ENCODE measurements at regions not wholly inside any gene's neighbourhood (a gene's known extent, or its start where the extent isn't known, plus 50 kb on each side); places are given as distances from the start of the nearest gene placed in this dataset.
"Not testable (repeated sequence)": the region's sequence is repeated elsewhere in the genome, so short reads cannot be mapped to it uniquely, and the experiment has no call there.

- H3K9me3 Mint-ChIP-seq: peaks cover 18% of the 10 kb centered on the region
- H3K36me3 Mint-ChIP-seq: no peaks in the 10 kb centered on the region
- no peak overlapping the region for H3K4me3 Mint-ChIP-seq
- no peaks in the 10 kb centered on the region for H3K4me1 Mint-ChIP-seq
- H3K27ac Mint-ChIP-seq: no peak overlapping the region
- DNase-seq (ENCODE audit: low spot score in 2 of 2) (no peak), ATAC-seq (ENCODE audit: low read depth) (no peak)
- no peaks in the 10 kb centered on the region for H3K27me3 Mint-ChIP-seq
Observed at GRCh38 chr13:58926858-58927257, 1236.9 kb downstream of the DIAPH3 start.

DNA sequence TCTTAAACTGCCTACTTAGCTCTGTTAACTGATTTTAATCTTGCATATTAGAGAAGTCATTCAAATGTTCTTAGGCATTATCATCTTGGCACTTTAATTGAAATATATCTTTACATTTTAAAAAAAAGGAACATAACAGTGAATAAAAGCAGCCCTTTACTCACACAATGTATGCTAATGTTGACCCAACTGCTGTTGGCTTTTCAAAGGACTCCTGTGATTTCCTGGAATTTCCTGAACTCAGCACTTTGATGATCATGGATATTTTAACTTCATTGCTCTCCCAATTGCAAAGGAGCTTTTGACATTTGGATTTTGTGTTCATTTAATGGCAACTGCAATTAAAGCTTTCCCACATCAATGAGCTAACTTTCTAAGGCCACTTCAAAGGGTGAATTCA is 1230.3 kb downstream of the DIAPH3 start:
- H3K36me3 Mint-ChIP-seq: no peaks in the 10 kb centered on the region
- no peak overlapping the region for H3K27ac Mint-ChIP-seq
- DNase-seq (ENCODE audit: low spot score in 2 of 2): no peak
- H3K27me3 Mint-ChIP-seq: no peaks in the 10 kb centered on the region
- H3K4me3 Mint-ChIP-seq: no peak overlapping the region
- ATAC-seq (ENCODE audit: low read depth): no peak
- H3K4me1 Mint-ChIP-seq: no peaks in the 10 kb centered on the region
- H3K9me3 Mint-ChIP-seq: peaks cover 3% of the 10 kb centered on the region

GRCh38 chr13:58935689-58936088 is 1228.0 kb downstream of the DIAPH3 start:
- H3K4me3 Mint-ChIP-seq: no peak overlapping the region
- no peaks in the 10 kb centered on the region for H3K27me3 Mint-ChIP-seq
- no peaks in the 10 kb centered on the region for H3K4me1 Mint-ChIP-seq
- DNase-seq (ENCODE audit: low spot score in 2 of 2) (no peak), ATAC-seq (ENCODE audit: low read depth) (no peak)
- peaks cover 10% of the 10 kb centered on the region for H3K9me3 Mint-ChIP-seq
- H3K27ac Mint-ChIP-seq: no peak overlapping the region
- no peaks in the 10 kb centered on the region for H3K36me3 Mint-ChIP-seq

DNA sequence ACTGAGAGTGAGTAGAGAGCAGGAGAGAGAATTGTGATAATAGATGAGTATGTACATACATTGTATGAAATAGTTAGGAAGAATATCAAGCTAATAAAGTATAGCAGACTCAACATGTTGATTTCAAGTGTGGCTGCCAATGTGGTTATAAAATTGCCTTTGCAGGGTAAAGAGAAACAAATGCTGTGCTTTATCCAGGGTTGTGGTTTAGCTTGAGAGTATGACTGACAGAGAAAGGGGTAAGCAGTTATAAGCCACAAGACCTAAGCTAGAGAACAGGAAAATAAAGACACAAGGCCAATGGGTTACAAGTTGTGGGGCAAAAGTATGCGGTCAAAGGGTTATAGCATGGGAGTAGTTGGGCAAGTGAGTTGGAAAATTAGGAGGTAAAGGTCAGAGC is 1217.5 kb downstream of the DIAPH3 start:
- ATAC-seq (ENCODE audit: low read depth) (no peak), DNase-seq (ENCODE audit: low spot score in 2 of 2) (no peak)
- no peaks in the 10 kb centered on the region for H3K36me3 Mint-ChIP-seq
- H3K9me3 Mint-ChIP-seq: peaks cover 7% of the 10 kb centered on the region
- no peaks in the 10 kb centered on the region for H3K4me1 Mint-ChIP-seq
- H3K4me3 Mint-ChIP-seq: no peak overlapping the region
- H3K27me3 Mint-ChIP-seq: no peaks in the 10 kb centered on the region
- no peak overlapping the region for H3K27ac Mint-ChIP-seq

DNA sequence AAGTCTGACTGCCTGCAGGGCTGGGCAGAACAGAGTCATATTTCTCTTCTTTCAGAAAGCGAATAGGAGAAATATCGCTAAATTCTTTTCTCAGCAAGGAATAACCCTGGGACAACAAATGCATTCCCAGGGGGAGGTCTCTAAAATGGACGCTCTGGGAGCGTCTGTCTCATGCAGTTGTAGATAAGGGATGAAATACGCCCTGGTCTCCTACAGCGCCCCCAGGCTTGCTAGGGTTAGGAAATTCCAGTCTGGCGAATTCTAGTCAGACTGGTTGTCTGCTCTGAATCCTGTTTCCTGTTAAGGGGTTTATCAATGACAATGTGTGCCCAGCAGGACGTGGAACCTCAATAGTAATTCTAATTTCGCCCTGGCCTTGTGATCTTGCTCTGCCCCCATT is 1214.1 kb downstream of the DIAPH3 start:
- DNase-seq (ENCODE audit: low spot score in 2 of 2) (no peak), ATAC-seq (ENCODE audit: low read depth) (no peak)
- Mint-ChIP-seq H3K9me3 (peaks cover 8% of the 10 kb centered on the region), H3K36me3 (no peaks in the 10 kb centered on the region), H3K27ac (no peak overlapping the region), H3K4me1 (peaks cover 3% of the 10 kb centered on the region), H3K4me3 (no peak overlapping the region), H3K27me3 (no peaks in the 10 kb centered on the region)

- peaks cover 3% of the 10 kb centered on the region for H3K4me1 Mint-ChIP-seq
- no peaks in the 10 kb centered on the region for H3K27me3 Mint-ChIP-seq
- H3K4me3 Mint-ChIP-seq: no peak overlapping the region
- H3K36me3 Mint-ChIP-seq: no peaks in the 10 kb centered on the region
- ATAC-seq (ENCODE audit: low read depth) (no peak), DNase-seq (ENCODE audit: low spot score in 2 of 2) (no peak)
- H3K27ac Mint-ChIP-seq: no peak overlapping the region
- H3K9me3 Mint-ChIP-seq: peaks cover 7% of the 10 kb centered on the region
Observed at GRCh38 chr13:58950911-58951310, 1212.8 kb downstream of the DIAPH3 start.

DNA sequence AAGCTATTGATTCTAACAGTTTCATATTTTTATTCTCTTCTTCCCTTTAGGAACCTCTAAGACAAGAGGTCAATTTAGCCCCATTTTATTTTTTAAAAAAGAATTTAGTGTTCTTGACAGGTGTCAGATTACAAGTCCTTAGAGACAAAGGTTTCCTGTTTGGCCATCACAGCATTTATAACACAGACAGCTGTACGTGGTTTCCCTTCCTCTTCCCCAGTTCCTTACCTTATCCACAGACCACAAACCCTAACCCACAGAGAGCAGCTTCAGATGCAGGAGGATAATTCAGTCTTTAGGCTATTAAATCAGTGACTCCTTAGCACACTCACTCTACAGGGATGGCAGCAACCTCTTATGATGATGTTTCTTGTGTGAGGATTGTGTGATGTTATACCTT is 1210.1 kb downstream of the DIAPH3 start:
- no peak overlapping the region for H3K27ac Mint-ChIP-seq
- H3K27me3 Mint-ChIP-seq: no peaks in the 10 kb centered on the region
- H3K4me1 Mint-ChIP-seq: peaks cover 3% of the 10 kb centered on the region
- H3K9me3 Mint-ChIP-seq: peaks cover 7% of the 10 kb centered on the region
- H3K4me3 Mint-ChIP-seq: no peak overlapping the region
- ATAC-seq (ENCODE audit: low read depth) (no peak), DNase-seq (ENCODE audit: low spot score in 2 of 2) (no peak)
- H3K36me3 Mint-ChIP-seq: no peaks in the 10 kb centered on the region

- Mint-ChIP-seq H3K9me3 (peaks cover 5% of the 10 kb centered on the region), H3K27me3 (no peaks in the 10 kb centered on the region), H3K4me3 (no peak overlapping the region), H3K27ac (no peak overlapping the region), H3K36me3 (no peaks in the 10 kb centered on the region), H3K4me1 (peaks cover 3% of the 10 kb centered on the region)
- ATAC-seq (ENCODE audit: low read depth): no peak
- no peak for DNase-seq (ENCODE audit: low spot score in 2 of 2)
Observed at GRCh38 chr13:58955546-58956385, 1208.0 kb downstream of the DIAPH3 start.

GRCh38 chr13:58958097-58958496 is 1205.6 kb downstream of the DIAPH3 start:
- H3K27ac Mint-ChIP-seq; DNase-seq (ENCODE audit: low spot score in 2 of 2); H3K27me3 Mint-ChIP-seq; H3K9me3 Mint-ChIP-seq; H3K4me1 Mint-ChIP-seq; H3K36me3 Mint-ChIP-seq; H3K4me3 Mint-ChIP-seq; ATAC-seq (ENCODE audit: low read depth): not testable (repeated sequence)

DNA sequence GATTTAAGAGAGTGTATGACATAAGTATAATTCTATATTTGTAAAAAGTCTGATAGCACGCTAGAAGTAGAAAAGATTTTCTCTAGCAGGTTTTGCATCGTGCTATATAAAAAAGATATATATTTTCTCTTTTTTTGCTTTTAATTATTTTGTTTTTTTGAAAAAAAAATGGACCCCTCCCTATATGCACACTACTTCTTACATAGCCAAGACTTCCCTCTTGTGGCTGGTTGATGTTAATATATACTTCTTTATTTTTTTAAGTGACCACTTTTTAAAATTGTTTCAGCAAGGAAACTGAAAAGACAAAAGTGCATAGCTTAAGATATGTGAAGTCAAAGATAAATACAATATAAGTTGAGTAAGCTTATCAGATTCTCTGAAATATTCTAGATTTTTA is 1202.8 kb downstream of the DIAPH3 start:
- no peaks in the 10 kb centered on the region for H3K36me3 Mint-ChIP-seq
- no peaks in the 10 kb centered on the region for H3K9me3 Mint-ChIP-seq
- H3K27ac Mint-ChIP-seq: no peak overlapping the region
- DNase-seq (ENCODE audit: low spot score in 2 of 2) (no peak), ATAC-seq (ENCODE audit: low read depth) (no peak)
- no peaks in the 10 kb centered on the region for H3K27me3 Mint-ChIP-seq
- H3K4me3 Mint-ChIP-seq: no peak overlapping the region
- H3K4me1 Mint-ChIP-seq: no peaks in the 10 kb centered on the region

DNA sequence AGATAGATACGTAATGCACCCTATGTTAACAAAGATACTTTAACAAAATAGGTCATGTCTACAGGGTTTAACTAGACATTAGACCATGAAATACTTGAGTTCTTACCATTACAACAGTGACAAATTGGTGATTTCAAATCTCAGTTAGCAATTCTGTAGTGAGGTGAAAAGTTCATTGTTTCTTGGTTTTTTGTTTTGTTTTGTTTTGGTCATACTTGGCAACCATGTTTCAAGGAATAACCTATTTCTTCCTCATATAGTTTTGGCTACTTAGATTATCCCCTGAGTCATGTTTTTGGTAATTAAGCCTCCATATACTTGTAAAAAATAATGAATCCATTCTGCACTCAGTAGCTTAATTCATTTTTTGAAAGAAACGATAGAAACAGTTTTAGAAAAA is 1200.4 kb downstream of the DIAPH3 start:
- Mint-ChIP-seq H3K9me3 (no peaks in the 10 kb centered on the region), H3K27me3 (no peaks in the 10 kb centered on the region), H3K4me3 (no peak overlapping the region), H3K27ac (no peak overlapping the region), H3K4me1 (no peaks in the 10 kb centered on the region), H3K36me3 (no peaks in the 10 kb centered on the region)
- DNase-seq (ENCODE audit: low spot score in 2 of 2) (no peak), ATAC-seq (ENCODE audit: low read depth) (no peak)

DNA sequence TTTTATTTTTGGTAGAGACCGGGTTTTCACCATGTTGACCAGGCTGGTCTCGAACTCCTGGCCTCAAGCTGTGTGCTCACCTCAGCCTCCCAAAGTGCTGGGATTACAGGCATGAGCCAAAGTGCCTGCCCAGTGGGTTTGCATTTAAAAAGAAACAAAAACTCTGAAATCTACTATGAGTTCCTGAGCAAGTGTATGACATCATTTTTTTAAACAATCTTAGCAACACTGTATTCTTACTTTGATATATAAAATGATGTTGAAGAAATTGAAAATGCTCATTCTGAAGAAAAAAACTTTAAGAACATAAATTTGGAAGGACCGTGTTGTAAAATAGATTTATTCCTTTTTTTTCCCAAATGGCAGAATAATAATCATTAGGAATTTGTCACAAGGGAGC is 1199.7 kb downstream of the DIAPH3 start:
- Mint-ChIP-seq H3K27me3 (no peaks in the 10 kb centered on the region), H3K4me1 (no peaks in the 10 kb centered on the region), H3K36me3 (no peaks in the 10 kb centered on the region), H3K4me3 (no peak overlapping the region), H3K27ac (no peak overlapping the region), H3K9me3 (no peaks in the 10 kb centered on the region)
- no peak for ATAC-seq (ENCODE audit: low read depth)
- DNase-seq (ENCODE audit: low spot score in 2 of 2): no peak

GRCh38 chr13:58977085-58977484 is 1186.6 kb downstream of the DIAPH3 start:
- DNase-seq (ENCODE audit: low spot score in 2 of 2): no peak
- H3K9me3 Mint-ChIP-seq: peaks cover under 1% of the 10 kb centered on the region
- H3K27ac Mint-ChIP-seq: no peak overlapping the region
- no peak overlapping the region for H3K4me3 Mint-ChIP-seq
- H3K27me3 Mint-ChIP-seq: no peaks in the 10 kb centered on the region
- H3K36me3 Mint-ChIP-seq: no peaks in the 10 kb centered on the region
- no peaks in the 10 kb centered on the region for H3K4me1 Mint-ChIP-seq
- no peak for ATAC-seq (ENCODE audit: low read depth)

GRCh38 chr13:58978331-58978730 is 1185.4 kb downstream of the DIAPH3 start:
- Mint-ChIP-seq H3K4me1 (no peaks in the 10 kb centered on the region), H3K9me3 (peaks cover 3% of the 10 kb centered on the region), H3K4me3 (no peak overlapping the region), H3K27me3 (no peaks in the 10 kb centered on the region), H3K36me3 (no peaks in the 10 kb centered on the region), H3K27ac (no peak overlapping the region)
- ATAC-seq (ENCODE audit: low read depth) (no peak), DNase-seq (ENCODE audit: low spot score in 2 of 2) (no peak)

GRCh38 chr13:58979851-58980250 is 1183.9 kb downstream of the DIAPH3 start:
- DNase-seq (ENCODE audit: low spot score in 2 of 2): no peak

More at GRCh38 chr13:58979851-58980250, 1183.9 kb downstream of the DIAPH3 start:
- Mint-ChIP-seq H3K4me3 (no peak overlapping the region), H3K36me3 (no peaks in the 10 kb centered on the region), H3K9me3 (peaks cover 9% of the 10 kb centered on the region), H3K27me3 (no peaks in the 10 kb centered on the region), H3K4me1 (no peaks in the 10 kb centered on the region), H3K27ac (no peak overlapping the region)
- no peak for ATAC-seq (ENCODE audit: low read depth)

Data from memory B cell (primary cell).